LNCaP clone FGC (cell line): ENCODE measurements at regions not wholly inside any gene's neighbourhood (a gene's known extent, or its start where the extent isn't known, plus 50 kb on each side); places are given as distances from the start of the nearest gene placed in this dataset.

ENCODE experiments used
- DNase-seq: peaks from one replicate; pipeline ENCODE4 v3.0.0-alpha.2; 2011; ENCODE audit warnings: low read depth
- H3K4me3 ChIP-seq: 2 replicates; pipeline ENCODE4 v1.5.1; 2011; ENCODE audit warnings: mild to moderate bottlenecking, low read depth, low read length, control low read depth
- TF ChIP-seq, protein P1 (sequence below): IDR thresholded peaks from 2 replicates; pipeline ENCODE4 v1.5.1; 2012; ENCODE audit warnings: mild to moderate bottlenecking; ENCODE audit not compliant: control insufficient read depth, insufficient read depth; ENCODE audit errors: extremely low read depth

DNA sequence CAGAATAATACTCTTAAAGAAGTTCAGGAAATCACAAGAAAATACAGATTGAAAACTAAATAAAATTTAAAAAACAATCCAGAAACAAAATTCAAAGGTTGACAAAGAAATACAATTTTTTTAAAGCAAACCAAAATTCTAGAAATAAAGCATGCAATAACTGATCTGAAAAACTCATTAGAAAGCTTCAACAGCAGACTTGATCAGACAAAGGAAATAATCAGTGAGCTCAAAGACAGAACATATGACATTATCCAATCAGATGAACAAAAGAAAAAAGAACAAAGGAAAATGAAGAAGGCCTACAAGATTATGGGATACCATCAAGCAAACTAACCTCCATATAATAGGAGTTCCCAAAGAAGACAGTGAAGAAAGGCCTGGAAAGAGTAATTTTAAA lies 336.8 kb downstream of the RSL24D1 start:
- DNase-seq = no peak
- H3K4me3 ChIP-seq = no peak overlapping the region
- TF ChIP-seq, protein P1, sequence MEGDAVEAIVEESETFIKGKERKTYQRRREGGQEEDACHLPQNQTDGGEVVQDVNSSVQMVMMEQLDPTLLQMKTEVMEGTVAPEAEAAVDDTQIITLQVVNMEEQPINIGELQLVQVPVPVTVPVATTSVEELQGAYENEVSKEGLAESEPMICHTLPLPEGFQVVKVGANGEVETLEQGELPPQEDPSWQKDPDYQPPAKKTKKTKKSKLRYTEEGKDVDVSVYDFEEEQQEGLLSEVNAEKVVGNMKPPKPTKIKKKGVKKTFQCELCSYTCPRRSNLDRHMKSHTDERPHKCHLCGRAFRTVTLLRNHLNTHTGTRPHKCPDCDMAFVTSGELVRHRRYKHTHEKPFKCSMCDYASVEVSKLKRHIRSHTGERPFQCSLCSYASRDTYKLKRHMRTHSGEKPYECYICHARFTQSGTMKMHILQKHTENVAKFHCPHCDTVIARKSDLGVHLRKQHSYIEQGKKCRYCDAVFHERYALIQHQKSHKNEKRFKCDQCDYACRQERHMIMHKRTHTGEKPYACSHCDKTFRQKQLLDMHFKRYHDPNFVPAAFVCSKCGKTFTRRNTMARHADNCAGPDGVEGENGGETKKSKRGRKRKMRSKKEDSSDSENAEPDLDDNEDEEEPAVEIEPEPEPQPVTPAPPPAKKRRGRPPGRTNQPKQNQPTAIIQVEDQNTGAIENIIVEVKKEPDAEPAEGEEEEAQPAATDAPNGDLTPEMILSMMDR = no peak

DNA sequence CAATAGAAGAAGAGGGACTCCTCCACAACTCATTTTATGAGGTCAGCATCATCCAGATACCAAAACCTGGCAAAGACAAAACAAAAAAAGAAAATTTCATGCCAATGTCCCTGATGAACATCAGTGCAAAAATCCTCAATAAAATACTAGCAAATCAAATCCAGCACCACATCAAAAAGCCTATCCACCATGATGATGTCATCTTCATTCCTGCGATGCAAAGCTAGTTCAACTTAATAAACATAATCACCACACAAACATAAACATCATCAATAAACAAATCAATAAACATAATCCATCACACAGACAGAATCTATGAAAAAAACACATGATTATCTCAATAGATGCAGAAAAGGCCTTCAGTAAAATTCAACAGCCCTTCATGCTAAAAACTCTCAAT lies 342.1 kb downstream of the RSL24D1 start:
- TF ChIP-seq, protein P1 = no peak
- DNase-seq = no peak
- H3K4me3 ChIP-seq = no peak overlapping the region

- DNase-seq = no peak
- H3K4me3 ChIP-seq = no peak overlapping the region
- TF ChIP-seq, protein P1 = no peak
Measured at GRCh38 chr15:54850101-54850500, 346.6 kb downstream of the RSL24D1 start.

DNA sequence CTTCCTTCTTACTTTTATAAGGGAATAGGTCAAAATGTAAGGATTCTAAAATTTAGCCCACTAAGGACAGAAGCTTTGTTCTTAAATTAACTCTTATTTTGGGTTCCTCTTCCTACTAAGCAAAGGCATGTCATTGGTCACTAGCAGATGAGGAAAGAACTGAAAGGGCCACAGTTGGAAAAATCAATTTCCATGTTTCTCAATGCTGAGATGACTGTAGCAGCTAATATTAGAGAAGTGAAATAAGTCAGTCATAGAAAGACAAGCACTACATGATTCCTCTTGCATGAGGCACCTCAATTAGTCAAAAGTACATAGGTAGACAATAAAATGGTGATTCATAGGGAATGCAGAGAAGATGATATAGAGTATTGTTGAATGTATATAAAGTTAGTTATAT lies 353.7 kb downstream of the RSL24D1 start:
- TF ChIP-seq, protein P1 = no peak
- no peak for DNase-seq

GRCh38 chr15:54841701-54842305 lies 354.9 kb downstream of the RSL24D1 start:
- TF ChIP-seq, protein P1 = no peak
- DNase-seq = no peak
- no peak overlapping the region for H3K4me3 ChIP-seq

More for the DNA sequence above, 353.7 kb downstream of the RSL24D1 start:
- no peak overlapping the region for H3K4me3 ChIP-seq

DNA sequence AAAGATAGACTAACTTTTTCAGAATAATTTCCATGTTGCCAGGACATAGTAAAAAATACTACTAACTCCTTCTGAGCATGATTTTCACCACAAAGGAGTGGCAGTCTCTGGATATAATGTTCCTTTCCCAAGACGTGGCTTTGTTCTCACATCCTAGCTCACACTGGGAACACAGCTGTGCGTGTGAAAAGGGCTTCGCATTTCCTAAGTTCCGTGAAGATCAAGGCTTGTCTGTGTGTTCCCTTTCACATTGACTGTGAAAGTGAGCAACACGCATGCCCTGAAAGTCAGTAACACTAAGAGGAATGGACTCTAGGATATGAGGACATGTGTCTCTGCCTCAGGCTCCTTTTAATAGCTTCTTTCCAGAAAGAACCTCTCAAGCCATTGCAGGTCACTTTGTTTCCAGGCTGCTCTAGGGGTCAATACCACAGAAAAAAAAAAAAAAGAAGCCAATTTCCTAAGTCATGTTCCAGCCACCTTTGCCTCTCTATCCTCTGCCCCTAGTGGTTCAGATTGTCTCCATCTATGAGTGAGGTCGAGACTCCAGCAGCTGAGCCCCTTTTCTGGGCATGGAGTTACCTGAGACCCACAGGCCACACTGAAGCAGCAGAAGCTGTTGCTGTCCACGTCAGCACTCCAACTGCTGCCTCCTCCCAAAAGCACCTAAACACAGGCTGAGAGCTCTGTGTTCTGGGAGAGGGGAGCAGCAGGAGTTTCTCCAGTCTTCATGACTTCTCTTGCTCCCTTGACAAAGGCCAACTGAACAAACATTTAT lies 355.9 kb downstream of the RSL24D1 start:
- peak; percentile 6 for DNase-seq

More for the DNA sequence above, 355.9 kb downstream of the RSL24D1 start:
- H3K4me3 ChIP-seq = no peak overlapping the region
- TF ChIP-seq, protein P1 = no peak
